ENCODE measurements at regions not wholly inside any gene's neighbourhood (a gene's known extent, or its start where the extent isn't known, plus 50 kb on each side); places are given as distances from the start of the nearest gene placed in this dataset.

DNA sequence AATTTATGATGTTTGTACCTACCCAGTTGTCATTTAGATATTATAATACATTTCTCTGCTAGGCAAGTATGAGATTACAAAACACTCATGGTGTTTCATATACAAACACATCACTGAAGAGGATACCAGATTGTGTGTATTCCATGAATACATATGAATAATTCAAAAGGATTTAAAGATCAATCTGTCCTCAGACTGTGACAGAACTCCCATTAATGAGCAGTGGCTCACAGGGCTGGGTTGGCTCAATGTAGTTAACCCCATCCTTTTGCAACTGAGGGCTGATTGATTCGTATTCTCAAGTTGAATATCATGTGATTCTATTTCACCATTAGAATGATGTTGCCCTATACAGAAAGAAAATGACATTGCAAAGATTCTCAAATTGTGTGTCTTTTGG is 79.6 kb upstream of the SPANXN2 start:
- TF ChIP-seq, protein P1, sequence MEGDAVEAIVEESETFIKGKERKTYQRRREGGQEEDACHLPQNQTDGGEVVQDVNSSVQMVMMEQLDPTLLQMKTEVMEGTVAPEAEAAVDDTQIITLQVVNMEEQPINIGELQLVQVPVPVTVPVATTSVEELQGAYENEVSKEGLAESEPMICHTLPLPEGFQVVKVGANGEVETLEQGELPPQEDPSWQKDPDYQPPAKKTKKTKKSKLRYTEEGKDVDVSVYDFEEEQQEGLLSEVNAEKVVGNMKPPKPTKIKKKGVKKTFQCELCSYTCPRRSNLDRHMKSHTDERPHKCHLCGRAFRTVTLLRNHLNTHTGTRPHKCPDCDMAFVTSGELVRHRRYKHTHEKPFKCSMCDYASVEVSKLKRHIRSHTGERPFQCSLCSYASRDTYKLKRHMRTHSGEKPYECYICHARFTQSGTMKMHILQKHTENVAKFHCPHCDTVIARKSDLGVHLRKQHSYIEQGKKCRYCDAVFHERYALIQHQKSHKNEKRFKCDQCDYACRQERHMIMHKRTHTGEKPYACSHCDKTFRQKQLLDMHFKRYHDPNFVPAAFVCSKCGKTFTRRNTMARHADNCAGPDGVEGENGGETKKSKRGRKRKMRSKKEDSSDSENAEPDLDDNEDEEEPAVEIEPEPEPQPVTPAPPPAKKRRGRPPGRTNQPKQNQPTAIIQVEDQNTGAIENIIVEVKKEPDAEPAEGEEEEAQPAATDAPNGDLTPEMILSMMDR (IDR thresholded peaks at IDR 0.05; ENCODE audit: poor library complexity, severe bottlenecking): no peak
- TF ChIP-seq EZH2 (IDR thresholded peaks at IDR 0.05; ENCODE audit: borderline replicate concordance, insufficient read depth, low read length, poor library complexity, severe bottlenecking): no peak
